ENCODE measurements at regions not wholly inside any gene's neighbourhood (a gene's known extent, or its start where the extent isn't known, plus 50 kb on each side); places are given as distances from the start of the nearest gene placed in this dataset.

- TF ChIP-seq CTCF (IDR thresholded peaks at IDR 0.05) (no peak), POLR2A (IDR thresholded peaks at IDR 0.05) (no peak), POLR2AphosphoS5 (IDR thresholded peaks at IDR 0.05) (no peak)
These were observed 318.0 kb downstream of the C7orf25 start for GRCh38 chr7:42593860-42594259.

Data from transverse colon (tissue), 4 donors.